ENCODE measurements at regions not wholly inside any gene's neighbourhood (a gene's known extent, or its start where the extent isn't known, plus 50 kb on each side); places are given as distances from the start of the nearest gene placed in this dataset.

DNA sequence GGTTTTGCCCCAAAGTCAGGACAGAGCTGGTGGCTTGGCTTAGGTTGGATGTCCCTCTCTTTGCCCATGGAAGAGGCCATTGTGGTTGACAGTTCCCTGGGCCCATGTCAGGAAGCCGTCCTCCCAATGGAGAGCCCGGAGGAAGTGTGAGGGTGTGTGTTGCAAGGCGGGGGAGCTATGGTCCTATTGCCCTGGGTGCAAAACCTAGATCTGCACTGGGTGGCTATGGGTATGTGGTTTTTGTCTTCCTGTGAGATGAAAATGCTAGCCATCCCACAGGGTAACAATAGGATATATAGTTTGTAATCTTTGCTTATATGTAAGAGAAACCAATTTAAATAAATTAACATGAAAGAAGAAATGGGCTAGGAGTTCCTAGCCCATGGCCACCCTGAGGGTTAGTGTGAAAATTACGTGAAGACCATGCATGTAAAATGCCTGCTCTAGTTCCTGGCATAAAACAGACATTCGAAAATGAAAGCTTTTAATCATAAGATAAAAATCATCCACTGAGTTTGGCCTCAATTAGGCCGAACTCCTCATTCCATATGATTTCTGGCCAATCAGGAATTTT is 189.2 kb downstream of the PLPP4 start (continued):
- no peak for TF ChIP-seq BACH1 (IDR thresholded peaks at IDR 0.05; ENCODE audit: borderline replicate concordance)
- no peak for TF ChIP-seq MEF2A (IDR thresholded peaks at IDR 0.05; ENCODE audit: insufficient read depth, low read depth, low read length)
- TF ChIP-seq FOXM1 (IDR thresholded peaks at IDR 0.05; ENCODE audit: low read depth, low read length), result no peak
- TF ChIP-seq BHLHE40 (IDR thresholded peaks at IDR 0.05; ENCODE audit: borderline replicate concordance in 1 of 2, low read depth in 2 of 2, low read length in 1 of 2), result no peak
- TF ChIP-seq MEF2B (IDR thresholded peaks at IDR 0.05; ENCODE audit: partially characterized antibody, poor library complexity, severe bottlenecking), result no peak
- TF ChIP-seq MYB (IDR thresholded peaks at IDR 0.05; ENCODE audit: borderline replicate concordance, low read depth, low read length), result no peak
- TF ChIP-seq TBL1XR1 (IDR thresholded peaks at IDR 0.05; ENCODE audit: low read depth, low read length), result no peak

DNA sequence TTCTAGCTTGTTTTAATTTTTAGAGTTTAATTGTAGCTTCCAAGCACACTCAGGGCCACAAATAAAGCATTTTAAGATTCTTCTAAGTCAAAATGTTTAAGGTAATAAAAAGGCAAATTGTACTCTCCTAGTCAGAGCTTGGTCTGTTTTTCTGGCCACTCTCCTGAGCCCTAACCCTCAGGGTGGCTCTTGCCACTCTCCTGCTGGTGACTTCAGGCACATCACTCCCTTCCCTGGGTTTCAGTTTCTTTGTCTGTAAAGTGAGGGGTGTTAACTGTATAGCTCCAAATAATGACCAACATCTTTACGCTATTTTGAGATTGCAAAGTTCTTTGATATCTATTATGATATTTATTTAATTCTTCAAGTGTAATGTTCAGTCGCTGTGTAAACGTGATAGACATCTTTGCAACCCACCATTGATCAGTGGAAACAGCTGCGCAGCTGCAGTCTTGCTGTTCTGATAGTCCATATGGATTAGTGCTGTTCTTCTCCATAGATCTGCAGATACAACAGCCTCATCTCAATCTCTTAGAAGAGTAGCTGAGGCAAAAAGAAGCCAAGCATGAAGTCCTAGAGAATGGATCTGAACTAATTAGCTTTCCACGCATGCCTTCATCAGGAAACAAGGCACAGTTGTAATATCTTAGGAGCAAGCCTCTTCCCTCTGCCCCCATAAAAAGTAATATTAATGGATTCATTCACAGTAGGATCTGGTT is 189.9 kb downstream of the PLPP4 start:
- H3K4me2 ChIP-seq (ENCODE audit: control insufficient read depth, insufficient read depth), result no peak overlapping the region
- ChIA-PET RAD21 (ENCODE audit: unreplicated experiment) (interaction anchor here (1.0 kb wide), 1 partner anchor 223 kb away, joined by 4 read pairs; no protein-coding TSS in a partner anchor), CTCF (no interaction called here), SMC1A (ENCODE audit: uncharacterized antibody, unreplicated experiment) (interaction anchor here (1.3 kb wide), 1 partner anchor 223 kb away, joined by 4 read pairs; no protein-coding TSS in a partner anchor), POLR2A (no interaction called here)
- H3K36me3 ChIP-seq (ENCODE audit: control insufficient read depth in 2 of 2, insufficient read depth in 2 of 2, low read length in 1 of 2), result no peaks in the 10 kb centered on the region
- H3K9me3 ChIP-seq (replicated peaks; ENCODE audit: control insufficient read depth, insufficient read depth, low read length), result no peaks in the 10 kb centered on the region
- no peaks in the 10 kb centered on the region for H3K4me1 ChIP-seq (ENCODE audit: control insufficient read depth, insufficient read depth, low read length)
- H3K27me3 ChIP-seq (replicated peaks in 1 of 2; ENCODE audit: control insufficient read depth in 2 of 2, insufficient read depth in 2 of 2, low read length in 1 of 2), result no peaks in the 10 kb centered on the region; a peak in 1 of 4 replicates
- in situ Hi-C loops (cut with MboI) (no loop called here), intact Hi-C loops (cut with micrococcal nuclease; ENCODE audit: unreplicated experiment) (no loop called here)
- H4K20me1 ChIP-seq (ENCODE audit: control insufficient read depth, insufficient read depth), result no peaks in the 10 kb centered on the region
- TF ChIP-seq SRF (IDR thresholded peaks at IDR 0.05; ENCODE audit: low read depth in 2 of 2, low read length in 2 of 2) (no peak), TCF3 (IDR thresholded peaks at IDR 0.05; ENCODE audit: borderline replicate concordance, insufficient read depth, low read depth, low read length) (no peak)
- BruUV-seq (replicated peaks), result no TSS peak
- H3K27ac ChIP-seq (ENCODE audit: control insufficient read depth, insufficient read depth), result no peak overlapping the region
- no peak overlapping the region for H3K4me3 ChIP-seq
- ATAC-seq (no peak), FAIRE-seq (no peak), DNase-seq (ENCODE audit: low read depth, low spot score) (no peak)
- no peak overlapping the region for H2AFZ ChIP-seq (ENCODE audit: control insufficient read depth, low read depth, low read length)
- no peak overlapping the region for H3K9ac ChIP-seq (ENCODE audit: control insufficient read depth, insufficient read depth, low read length)
- 38% methylated on average over 5 of the region's 5 CpGs for WGBS (ENCODE audit: insufficient coverage, insufficient replicate concordance, low lambda C conversion rate, missing lambda C conversion rate)
- H3K79me2 ChIP-seq (ENCODE audit: control insufficient read depth, insufficient read depth, low read length), result no peaks in the 10 kb centered on the region

Data from GM12878 (cell line).